Cardiac muscle cell (in vitro differentiated cells and primary cell): ENCODE measurements at regions not wholly inside any gene's neighbourhood (a gene's known extent, or its start where the extent isn't known, plus 50 kb on each side); places are given as distances from the start of the nearest gene placed in this dataset.

Experiments used
- DNase-seq, 2 donors: peaks; one replicate each; pipeline versions ENCODE4 v3.0.0 to v3.0.0-alpha.2; 2010 to 2017; ENCODE audit warnings: low read depth in 1 of 2, low spot score in 1 of 2
- H3K27ac ChIP-seq: fragments of 200-600 bp; sonication (generic); 2 replicates; pipeline ENCODE4 v1.5.1; 2016
- H3K27me3 ChIP-seq: fragments of 200-600 bp; sonication (generic); 2 replicates; pipeline ENCODE4 v1.6.0; 2016; ENCODE audit warnings: control low read depth
- H3K36me3 ChIP-seq: fragments of 200-600 bp; sonication (generic); 2 replicates; pipeline ENCODE4 v1.5.1; 2016; ENCODE audit warnings: control low read depth
- H3K4me1 ChIP-seq: fragments of 200-600 bp; sonication (generic); 2 replicates; pipeline ENCODE4 v1.8.1; 2017; ENCODE audit warnings: low read depth, mild to moderate bottlenecking, mixed run types
- H3K4me3 ChIP-seq: fragments of 200-600 bp; sonication (generic); 2 replicates; pipeline ENCODE4 v1.5.1; 2016; ENCODE audit warnings: mild to moderate bottlenecking
- H3K9me3 ChIP-seq: fragments of 200-600 bp; sonication (generic); 2 replicates; pipeline ENCODE4 v1.5.1; 2017; ENCODE audit warnings: low read depth, mild to moderate bottlenecking, control low read depth
- CTCF ChIP-seq: IDR thresholded peaks from 2 replicates; pipeline ENCODE4 v1.5.1; 2012; ENCODE audit warnings: low read depth, mild to moderate bottlenecking, low read length

DNA sequence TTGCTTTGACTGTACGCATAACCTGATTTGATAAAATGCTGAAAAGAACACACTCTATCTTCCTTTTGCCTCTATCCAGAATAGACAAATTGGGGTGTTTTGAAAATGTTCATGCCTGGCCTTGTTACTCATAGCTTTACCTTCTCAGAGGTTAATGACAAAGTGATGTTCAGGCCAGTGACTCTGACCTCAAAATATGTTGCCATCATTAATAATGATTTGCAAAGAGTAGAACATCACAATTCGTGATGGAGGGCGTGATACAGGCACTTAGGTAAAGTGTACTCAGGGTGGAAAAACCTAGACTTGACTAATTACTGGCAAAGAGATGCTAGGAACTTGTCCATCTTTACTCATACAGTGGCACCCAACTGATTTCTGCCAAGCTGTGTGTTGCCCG lies 656.6 kb upstream of the SOX9 start:
- no peaks in the 10 kb centered on the region for H3K9me3 ChIP-seq
- no peaks in the 10 kb centered on the region for H3K4me1 ChIP-seq
- no peak overlapping the region for H3K4me3 ChIP-seq
- H3K36me3 ChIP-seq = no peaks in the 10 kb centered on the region
- no peak for TF ChIP-seq CTCF
- no peak for DNase-seq
- no peak overlapping the region for H3K27ac ChIP-seq
- H3K27me3 ChIP-seq = no peaks in the 10 kb centered on the region

- H3K4me3 ChIP-seq = no peak overlapping the region
Observed at GRCh38 chr17:71464751-71465150, 656.1 kb upstream of the SOX9 start.

DNA sequence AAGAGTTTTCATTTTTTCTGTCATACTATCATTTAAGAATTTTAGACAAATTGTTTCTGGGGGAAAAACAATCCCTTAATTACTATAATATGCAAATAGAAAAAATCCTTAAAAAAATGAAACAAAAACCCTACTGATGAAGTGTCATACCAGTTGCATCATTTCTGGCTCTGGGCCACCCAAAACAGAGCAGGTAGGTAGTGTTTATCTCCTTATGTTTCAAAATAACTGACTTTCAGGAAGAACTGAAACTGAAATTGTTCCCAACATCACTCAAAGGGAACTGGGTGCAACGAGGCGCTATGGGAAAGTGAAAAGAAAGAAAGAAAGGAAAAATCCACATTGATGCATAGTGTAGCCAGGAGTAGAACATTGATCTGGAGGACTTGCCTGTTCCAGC lies 653.1 kb upstream of the SOX9 start:
- H3K4me1 ChIP-seq = no peaks in the 10 kb centered on the region
- H3K4me3 ChIP-seq = no peak overlapping the region
- no peak for TF ChIP-seq CTCF
- H3K27ac ChIP-seq = no peak overlapping the region
- H3K9me3 ChIP-seq = no peaks in the 10 kb centered on the region
- no peak for DNase-seq
- H3K27me3 ChIP-seq = no peaks in the 10 kb centered on the region
- no peaks in the 10 kb centered on the region for H3K36me3 ChIP-seq

More at GRCh38 chr17:71464751-71465150, 656.1 kb upstream of the SOX9 start:
- Histone ChIP-seq H3K9me3 (no peaks in the 10 kb centered on the region), H3K36me3 (no peaks in the 10 kb centered on the region), H3K27ac (no peak overlapping the region), H3K4me1 (no peaks in the 10 kb centered on the region), H3K27me3 (no peaks in the 10 kb centered on the region)
- DNase-seq = no peak
- TF ChIP-seq CTCF = no peak

GRCh38 chr17:71470062-71470461 lies 650.8 kb upstream of the SOX9 start:
- Histone ChIP-seq H3K4me1 (no peaks in the 10 kb centered on the region), H3K27me3 (no peaks in the 10 kb centered on the region), H3K36me3 (no peaks in the 10 kb centered on the region), H3K27ac (no peak overlapping the region), H3K4me3 (no peak overlapping the region), H3K9me3 (no peaks in the 10 kb centered on the region)
- TF ChIP-seq CTCF = no peak
- no peak for DNase-seq

DNA sequence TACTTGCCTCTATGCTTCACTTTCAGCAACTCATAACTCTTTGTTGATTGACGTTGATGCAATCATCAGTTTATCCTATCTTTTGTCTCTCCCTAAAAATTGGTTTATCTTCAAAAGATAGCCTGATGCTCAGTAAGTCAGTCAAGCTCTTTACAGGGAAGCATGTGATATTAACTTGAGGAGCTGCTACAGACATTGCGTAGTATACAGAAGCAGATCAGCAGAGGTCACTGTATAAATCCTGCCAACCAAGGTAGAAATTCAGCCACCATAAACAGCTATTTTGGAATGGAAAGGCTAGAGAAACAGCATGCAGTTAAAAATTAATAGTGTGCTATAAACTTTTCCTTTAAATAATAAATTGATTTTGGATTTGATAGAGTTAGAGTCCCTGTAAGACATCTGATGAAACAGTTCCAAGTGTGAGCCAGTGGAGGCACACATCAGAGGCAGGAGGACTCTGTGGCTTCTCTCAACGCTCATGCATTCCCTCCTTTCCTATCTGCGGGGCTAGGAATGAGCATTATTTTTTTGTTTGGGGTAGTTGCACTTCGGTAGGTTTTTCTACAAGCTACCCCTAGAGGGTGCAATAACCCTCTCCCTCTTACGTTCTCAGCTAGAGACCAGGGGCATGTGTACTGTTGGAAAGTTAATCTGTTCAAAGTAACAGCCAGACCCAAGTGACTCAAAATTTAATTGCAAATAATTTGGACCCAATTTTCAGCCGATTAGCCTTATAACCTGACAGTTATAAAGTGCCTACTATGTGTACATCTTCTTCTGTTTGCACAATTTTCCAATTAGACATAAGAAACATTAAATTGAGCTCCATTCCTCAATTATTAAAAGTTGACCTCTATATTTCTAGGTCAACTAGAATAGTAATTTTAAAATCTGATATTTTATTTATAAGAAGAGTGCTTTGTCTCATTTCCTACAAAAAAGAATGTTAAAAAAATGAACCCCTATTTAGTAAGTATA lies 647.7 kb upstream of the SOX9 start:
- TF ChIP-seq CTCF = peak; percentile 74
- peak; percentile 71 to 77 for DNase-seq
- H3K27ac ChIP-seq = no peak overlapping the region

More for the DNA sequence above, 647.7 kb upstream of the SOX9 start:
- H3K9me3 ChIP-seq = no peaks in the 10 kb centered on the region
- H3K4me1 ChIP-seq = no peaks in the 10 kb centered on the region
- no peak overlapping the region for H3K4me3 ChIP-seq
- peaks cover 3% of the 10 kb centered on the region for H3K27me3 ChIP-seq
- no peaks in the 10 kb centered on the region for H3K36me3 ChIP-seq
